Head of caudate nucleus (tissue), 42 donors: ENCODE measurements at regions not wholly inside any gene's neighbourhood (a gene's known extent, or its start where the extent isn't known, plus 50 kb on each side); places are given as distances from the start of the nearest gene placed in this dataset.

ENCODE experiments used
- DNase-seq, 42 donors: peaks; one replicate each; pipeline versions ENCODE4 v3.0.0 to v3.0.0-alpha.2; 2020 to 2021; ENCODE audit warnings: mixed read lengths in 7 of 42
- intact Hi-C: fragments of 100-400 bp; cut with DNase I; formaldehyde crosslinking; loops from one replicate; pipeline ENCODE4 v1.15.0; 2022

DNA sequence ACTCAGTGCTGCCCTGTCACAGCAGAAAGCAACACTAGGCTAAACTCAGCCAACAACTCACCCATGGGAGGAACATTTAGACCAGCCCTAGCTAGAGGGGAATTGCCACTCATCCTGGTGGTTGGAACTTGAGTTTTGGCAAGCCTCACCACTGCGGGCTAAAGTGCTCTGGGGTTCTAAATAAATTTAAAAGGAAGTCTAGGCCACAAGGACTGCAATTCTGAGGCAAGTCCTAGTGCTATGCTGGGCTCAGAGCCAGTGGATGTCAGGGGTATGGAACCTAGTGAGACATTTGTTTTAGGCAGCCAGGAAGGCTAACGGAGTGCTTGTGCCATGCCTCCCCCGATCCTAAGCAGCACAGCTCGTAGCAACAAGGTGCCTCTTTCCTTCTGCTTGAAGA, 78.0 kb downstream of the RGS13 start:
- DNase-seq: no peak
- intact Hi-C loops: no loop called here

DNA sequence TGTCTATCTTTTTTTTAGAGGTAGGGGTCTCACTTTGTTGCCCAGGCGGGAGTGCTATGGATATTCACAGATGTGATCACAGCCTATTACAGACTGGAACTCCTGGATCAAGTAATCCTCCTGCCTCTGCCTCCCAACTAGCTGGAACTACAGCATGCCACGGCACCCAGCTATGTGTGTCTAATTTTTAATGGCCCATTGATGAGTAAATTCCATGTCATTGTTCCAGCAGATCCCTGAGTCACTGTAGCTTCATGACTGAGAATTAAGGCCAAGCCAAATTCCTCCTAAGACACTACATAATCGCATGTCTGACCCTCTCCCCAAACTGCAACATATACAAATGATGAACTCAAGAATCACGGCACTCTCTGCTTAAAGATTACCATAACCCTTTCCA, 84.2 kb upstream of the RGS2 start:
- intact Hi-C loops: no loop called here
- DNase-seq: no peak

DNA sequence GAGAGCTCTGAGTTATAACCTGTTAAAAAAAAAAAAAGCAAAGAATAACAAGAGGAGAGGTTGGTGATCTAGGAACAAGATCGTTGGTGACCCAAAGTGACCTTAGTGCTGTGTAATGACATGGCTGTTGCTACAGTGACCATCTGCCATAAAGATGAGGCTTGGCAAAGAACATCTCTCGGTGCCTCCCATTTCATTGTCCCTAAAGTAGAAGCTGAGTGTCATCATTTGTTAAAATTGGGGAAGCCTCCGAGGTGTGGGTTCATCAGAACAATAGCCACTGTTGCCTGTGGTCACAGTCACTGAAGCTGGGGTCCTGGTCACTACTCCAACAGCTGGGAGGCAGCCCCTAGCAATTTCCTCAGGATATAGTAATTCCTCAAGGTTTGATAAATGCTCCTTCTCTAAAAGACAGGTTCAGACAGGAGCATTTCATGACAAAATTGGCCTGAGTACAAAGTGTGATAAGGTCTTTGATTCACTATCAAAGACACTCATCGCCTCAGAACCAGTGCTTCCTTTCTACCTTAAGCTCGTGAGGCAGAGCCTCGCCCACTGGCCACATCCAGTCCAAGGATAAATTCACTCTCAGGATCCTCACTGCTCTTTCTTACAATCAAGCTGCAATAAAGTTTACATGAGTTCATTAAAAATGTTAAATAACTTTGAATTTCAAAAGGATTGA, 81.9 kb upstream of the RGS2 start:
- intact Hi-C loops: no loop called here
- DNase-seq: no peak

DNA sequence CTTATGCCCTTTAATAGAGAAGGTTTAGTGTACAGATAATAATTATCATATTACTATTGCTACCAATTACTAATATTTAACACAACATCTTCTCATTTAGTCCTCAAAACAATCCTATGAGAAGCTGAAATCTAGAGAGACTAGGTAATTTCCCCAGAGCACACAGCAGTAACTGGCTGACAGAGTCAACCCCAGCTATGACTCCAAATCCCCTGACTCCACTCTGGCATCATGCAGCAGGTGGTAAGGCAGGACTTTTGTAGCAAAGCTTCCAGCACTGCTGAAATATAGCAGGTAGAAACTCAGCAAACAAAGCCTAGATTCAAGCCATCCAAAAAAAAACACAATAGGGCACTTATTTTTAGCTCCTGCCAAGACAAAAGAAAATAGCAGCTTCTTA, 79.3 kb upstream of the RGS2 start:
- intact Hi-C loops: no loop called here

DNA sequence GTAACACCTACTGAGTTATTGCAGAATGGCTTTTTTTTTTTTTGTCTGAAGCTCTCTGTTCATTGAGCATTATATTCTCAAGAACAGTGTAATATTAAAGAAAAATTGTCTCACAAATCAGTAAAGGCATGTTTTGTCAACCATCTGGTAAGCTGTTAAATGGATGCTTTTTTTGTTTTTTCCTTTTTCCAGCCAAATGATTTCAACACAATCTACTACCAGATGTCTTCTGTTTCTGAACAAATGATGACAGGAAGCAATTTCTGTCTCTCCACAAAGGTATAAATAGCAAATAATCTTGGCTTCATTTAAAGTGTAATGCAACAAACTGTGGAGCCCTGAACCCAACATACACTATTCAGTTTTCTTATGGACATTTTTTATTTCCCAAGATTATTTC, 78.6 kb upstream of the RGS2 start:
- intact Hi-C loops: no loop called here
- no peak for DNase-seq

More for the DNA sequence above, 79.3 kb upstream of the RGS2 start:
- DNase-seq: no peak

DNA sequence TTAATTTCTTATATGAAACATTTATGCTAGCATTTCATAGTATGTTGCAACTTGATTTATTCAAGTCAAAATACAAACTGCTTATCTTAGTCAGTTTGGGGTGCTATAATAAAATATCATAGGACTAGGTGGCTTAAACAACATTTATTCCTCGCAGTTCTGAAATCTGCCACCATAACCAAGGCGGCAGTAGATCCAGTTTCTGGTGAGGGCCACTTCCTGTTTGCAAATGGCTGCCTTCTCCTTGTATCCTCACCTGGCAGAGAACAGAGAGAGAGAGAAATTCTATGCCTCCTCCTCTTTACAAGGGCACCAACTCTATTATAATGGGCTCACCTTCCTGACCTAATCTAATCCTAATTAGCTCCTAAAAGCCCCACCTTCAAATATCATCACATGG, 76.1 kb upstream of the RGS2 start:
- DNase-seq: no peak
- intact Hi-C loops: no loop called here

DNA sequence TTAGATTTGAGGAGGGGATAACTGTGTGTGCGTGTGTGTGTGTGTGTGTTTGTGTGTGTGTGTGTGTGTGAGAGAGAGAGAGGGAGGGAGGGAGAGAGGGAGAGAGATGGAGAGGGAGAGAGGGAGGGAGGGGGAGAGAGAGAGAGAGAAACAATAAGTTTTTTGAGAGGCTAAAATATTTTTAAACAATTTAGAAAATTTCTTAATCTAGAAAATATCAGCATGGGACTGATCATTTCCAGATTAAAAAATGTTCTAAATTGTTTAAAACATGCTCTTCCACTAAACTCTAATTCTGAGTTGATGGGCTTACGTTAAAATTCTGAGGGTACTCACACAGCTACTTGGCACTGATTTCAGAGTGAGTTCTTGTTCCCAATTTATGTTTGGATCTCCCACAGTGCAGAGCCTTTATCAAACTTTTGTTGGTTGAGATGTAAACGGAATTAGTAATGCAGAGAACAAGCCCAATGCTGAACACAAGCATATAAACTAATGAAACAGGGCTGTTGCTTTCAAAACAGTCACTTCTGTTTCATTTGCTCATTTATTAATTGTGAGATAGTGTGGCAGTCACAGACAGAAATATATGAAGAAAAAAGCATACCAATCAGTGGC, 73.4 kb upstream of the RGS2 start:
- no peak for DNase-seq
- intact Hi-C loops: no loop called here

DNA sequence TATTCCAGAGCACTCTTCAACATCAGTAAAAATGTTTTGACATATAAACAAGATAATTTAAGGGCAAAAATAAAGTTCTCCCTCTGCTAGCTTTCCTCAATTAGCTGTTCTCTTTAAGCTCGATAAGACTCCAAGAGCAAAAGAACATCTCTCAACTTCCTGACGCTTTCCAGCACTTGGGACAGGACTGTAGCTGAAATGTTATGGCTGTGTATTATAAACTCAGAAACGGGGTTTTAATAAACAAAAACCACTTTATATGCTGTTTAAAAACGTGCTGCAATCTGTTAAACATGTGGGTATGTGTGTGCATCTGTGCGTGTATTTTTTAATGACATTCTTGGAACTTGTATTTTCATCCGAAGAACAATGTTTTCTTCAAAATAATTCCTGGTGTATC, 71.5 kb upstream of the RGS2 start:
- no peak for DNase-seq
- intact Hi-C loops: no loop called here

DNA sequence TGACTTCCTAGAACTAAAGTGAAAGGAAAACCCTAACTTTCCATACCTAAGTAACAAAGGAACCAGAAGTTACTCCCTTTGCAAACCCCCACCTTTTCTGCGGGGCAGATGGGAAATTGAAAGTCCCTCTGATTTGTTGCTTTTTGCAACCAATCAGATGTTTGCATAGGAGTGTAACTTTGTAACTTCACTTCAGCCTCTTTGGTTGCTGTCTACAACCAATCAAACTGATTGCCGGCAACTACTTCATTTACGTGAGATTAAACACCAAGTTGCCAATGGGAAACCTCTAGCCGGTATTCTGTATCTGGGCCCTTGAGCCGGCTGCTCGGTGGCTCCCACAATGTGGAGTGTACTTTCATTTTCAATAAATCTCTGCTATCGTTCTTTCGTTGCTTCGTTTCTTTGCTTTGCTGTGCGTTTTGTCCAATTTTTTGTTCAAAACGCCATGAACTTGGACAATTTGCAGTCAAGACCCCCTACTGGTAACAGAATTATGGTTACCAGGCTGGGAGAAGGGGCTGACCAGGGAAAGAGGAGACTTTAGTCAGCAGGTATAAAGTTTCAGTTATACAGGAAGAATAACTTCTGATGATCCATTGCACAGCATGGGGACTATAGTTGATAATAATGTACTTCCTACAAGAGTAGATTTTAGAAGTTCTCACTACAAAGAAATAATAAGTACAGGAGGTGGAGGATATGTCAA, 69.2 kb upstream of the RGS2 start:
- intact Hi-C loops: no loop called here
- DNase-seq: no peak

DNA sequence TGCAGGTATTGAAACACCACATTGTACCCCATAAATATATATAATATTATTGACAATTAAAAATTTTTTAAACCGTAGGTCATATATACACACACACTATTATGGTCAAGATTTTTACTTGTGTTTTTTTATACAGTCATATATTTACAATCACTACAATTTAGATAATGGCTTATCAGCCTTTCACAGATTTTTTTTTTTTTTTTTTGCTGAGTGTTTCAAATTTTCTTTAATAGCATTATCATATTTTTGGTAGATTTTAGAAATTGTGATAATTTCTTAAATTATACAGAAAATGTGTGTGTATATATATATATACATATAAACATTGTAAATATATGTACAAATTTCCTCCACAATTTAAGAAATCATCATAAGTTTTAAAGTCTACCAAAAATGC, 68.6 kb upstream of the RGS2 start:
- no peak for DNase-seq
- intact Hi-C loops: no loop called here

DNA sequence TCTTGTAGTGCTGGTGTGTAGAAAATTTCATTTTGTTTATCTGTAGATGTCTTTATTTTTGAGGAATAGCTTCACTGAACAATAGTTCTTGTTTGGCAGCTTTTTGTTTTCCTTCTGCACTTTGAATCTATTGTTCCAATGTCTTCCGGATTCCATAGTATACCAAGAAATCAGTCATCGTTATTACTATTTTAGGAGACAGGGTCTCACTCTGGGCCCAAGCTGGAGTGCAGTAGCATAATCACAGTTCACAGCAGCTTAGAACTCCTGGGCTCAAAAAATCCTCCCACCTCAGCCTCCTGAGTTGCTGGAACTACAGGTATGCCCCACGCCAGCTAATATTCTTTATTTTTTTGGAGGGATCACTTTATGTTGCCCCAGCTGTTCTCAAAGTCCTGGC, 67.7 kb upstream of the RGS2 start:
- no peak for DNase-seq
- intact Hi-C loops: no loop called here

DNA sequence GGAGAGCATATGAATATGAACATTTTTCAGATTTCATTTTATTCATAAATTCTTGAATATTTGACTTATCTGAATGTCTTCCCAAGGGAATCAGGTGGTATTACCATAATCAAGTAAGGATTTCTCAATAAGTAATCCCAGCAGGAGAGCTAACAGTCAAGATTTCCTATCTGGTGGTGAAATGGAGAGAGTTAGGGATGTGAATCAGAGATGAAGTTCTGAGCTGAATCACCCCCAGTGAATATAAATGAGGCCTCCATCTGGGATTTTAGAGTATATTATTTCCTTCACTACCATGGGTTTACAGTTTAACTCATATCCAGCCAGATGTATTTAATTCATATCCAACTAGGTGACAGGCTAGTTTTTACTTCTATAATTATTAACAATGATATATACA, 61.5 kb upstream of the RGS2 start:
- intact Hi-C loops: no loop called here
- no peak for DNase-seq

DNA sequence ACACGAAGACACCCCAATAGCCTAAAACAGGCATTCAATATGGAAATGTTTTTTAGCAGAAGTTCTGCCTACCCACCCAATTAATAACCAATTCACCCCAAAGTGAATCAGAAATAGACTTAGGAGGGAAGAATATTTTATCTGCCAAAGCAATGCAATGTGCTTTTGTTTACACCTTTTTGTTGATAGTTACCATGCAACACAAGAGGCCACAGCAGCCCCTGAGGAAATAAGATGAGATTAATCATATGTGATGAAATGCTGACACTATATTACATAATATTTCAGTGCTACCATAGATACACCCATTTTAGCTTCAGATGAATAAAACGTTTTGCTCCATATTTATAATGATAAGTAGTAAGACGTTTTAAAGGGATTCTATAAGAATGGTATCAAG, 60.9 kb upstream of the RGS2 start:
- intact Hi-C loops: no loop called here
- DNase-seq: no peak

DNA sequence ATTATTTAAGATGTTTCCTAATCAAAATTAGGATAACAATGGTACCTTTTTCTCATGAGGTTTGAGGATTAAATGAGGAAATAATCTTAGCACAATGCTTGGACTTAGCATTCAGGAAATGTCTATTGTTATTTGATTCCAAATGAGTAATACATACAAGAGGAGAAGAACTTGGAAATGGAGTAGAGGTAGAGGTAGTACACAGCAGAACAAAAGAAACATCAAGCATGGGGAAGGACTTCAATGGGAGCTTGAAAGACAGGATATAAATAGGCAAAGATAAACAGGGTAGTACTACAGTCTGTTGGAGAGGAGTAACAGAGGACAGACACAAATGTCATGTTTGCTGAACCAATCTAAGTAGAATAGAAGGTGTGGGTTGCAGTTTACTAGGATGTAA, 59.5 kb upstream of the RGS2 start:
- intact Hi-C loops: no loop called here
- no peak for DNase-seq

DNA sequence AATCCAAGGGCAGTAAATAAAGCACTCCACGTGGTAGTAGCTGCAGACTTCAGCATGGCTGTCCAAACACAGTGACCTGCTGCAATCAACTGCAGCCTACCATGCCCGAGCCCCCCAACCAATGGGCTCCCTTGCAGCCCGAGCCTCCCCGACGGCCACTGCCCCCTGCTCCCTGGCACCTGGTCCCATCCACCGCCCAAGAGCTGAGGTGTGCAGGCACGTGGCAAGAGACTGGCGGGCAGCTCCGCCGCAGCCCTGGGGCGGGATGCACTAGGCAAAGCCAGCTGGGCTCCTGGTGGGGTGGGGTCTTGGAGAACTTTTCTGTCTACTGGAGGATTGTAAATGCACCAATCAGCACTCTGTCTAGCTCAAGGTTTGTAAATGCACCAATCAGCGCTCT, 57.6 kb upstream of the RGS2 start:
- DNase-seq: no peak
- intact Hi-C loops: no loop called here

DNA sequence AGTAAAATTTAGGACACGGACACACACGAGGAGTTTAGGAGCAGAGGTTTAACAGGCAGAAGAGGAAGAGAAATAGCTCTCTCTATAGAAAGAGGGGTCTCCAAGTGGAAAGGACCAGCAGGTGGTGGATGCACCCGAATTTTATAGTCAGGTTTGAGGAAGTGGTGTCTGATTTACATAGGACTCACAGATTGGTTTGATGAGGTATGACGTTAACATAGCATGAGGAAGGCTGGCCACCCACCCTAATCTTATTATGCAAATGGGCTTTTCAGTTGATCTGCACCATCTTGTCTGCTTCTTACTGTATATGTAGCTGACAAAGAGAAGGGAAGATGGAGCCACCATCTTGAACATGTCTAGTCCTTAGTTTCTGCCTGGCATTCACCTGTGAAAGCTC, 52.5 kb upstream of the RGS2 start:
- intact Hi-C loops: no loop called here
- no peak for DNase-seq

DNA sequence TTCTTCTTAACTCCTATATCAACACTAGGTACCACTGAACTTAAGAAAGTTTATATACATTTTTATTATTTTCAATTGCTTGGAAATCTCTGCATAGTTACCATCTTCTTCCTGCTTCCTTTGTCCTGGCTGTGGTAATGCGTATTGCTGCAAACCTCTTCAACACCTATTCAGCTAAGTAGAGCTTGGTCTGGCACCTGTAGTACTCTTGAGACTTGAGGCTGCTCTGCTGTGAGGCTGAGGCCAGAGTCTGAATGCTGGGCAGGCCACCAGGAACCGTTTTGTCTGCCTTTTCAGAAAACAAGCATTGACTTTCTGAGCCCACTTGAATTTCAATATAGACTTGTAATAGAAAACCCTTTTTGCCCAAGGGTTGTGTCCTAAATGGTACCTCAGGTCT, 52.0 kb upstream of the RGS2 start:
- intact Hi-C loops: no loop called here
- DNase-seq: peak in 3 of 42 donors; percentile 6 to 12 (median 9)

DNA sequence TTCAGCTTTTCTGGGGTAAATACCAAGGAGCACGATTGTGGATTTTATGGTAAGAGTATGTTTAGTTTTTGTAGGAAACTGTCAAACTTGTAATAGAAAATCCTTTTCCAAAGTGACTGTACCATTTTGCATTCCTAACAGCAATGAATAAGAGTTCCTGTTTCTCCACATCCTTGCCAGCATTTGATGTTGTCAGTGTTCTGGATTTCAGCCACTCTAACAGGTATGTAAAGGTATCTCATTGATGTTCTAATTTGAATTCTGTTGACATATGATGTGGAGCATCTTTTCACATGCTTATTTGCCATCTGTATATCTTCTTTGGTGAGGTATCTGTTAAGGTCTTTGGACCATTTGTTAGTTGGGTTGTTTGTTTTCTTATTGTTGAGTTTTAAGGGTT, 50.3 kb upstream of the RGS2 start:
- intact Hi-C loops: no loop called here
- DNase-seq: no peak
